SK-N-SH treated with all-trans-retinoic acid at 6 μM for 48 hours (cell line): ENCODE measurements at regions not wholly inside any gene's neighbourhood (a gene's known extent, or its start where the extent isn't known, plus 50 kb on each side); places are given as distances from the start of the nearest gene placed in this dataset.

Experiments
- ESRRG ChIP-seq: fragments of 250-450 bp; sonication (Bioruptor Pico); IDR thresholded peaks from 2 replicates; pipeline ENCODE4 v1.6.1; 2021; ENCODE audit warnings: mild to moderate bottlenecking
- ISL1 ChIP-seq: fragments of 250-450 bp; sonication (Bioruptor Pico); IDR thresholded peaks from 2 replicates; pipeline ENCODE4 v2.1.2; 2022; ENCODE audit warnings: mild to moderate bottlenecking, moderate library complexity
- SNAI2 ChIP-seq: fragments of 250-450 bp; sonication (Bioruptor Pico); IDR thresholded peaks from 2 replicates; pipeline ENCODE4 v1.5.0; 2020; ENCODE audit warnings: mild to moderate bottlenecking, moderate library complexity
- ZNF8 ChIP-seq: fragments of 450-650 bp; formaldehyde crosslinking; IDR thresholded peaks from 2 replicates; pipeline ENCODE4 v1.5.0; 2020; ENCODE audit warnings: mild to moderate bottlenecking, moderate library complexity

- TF ChIP-seq ZNF8 (no peak), ISL1 (CRISPR knock-in tag) (no peak), ESRRG (CRISPR knock-in tag) (no peak), SNAI2 (no peak)
These were observed 69.1 kb upstream of the HOXC13 start for GRCh38 chr12:53869500-53869899.
